ENCODE measurements at regions not wholly inside any gene's neighbourhood (a gene's known extent, or its start where the extent isn't known, plus 50 kb on each side); places are given as distances from the start of the nearest gene placed in this dataset.

DNA sequence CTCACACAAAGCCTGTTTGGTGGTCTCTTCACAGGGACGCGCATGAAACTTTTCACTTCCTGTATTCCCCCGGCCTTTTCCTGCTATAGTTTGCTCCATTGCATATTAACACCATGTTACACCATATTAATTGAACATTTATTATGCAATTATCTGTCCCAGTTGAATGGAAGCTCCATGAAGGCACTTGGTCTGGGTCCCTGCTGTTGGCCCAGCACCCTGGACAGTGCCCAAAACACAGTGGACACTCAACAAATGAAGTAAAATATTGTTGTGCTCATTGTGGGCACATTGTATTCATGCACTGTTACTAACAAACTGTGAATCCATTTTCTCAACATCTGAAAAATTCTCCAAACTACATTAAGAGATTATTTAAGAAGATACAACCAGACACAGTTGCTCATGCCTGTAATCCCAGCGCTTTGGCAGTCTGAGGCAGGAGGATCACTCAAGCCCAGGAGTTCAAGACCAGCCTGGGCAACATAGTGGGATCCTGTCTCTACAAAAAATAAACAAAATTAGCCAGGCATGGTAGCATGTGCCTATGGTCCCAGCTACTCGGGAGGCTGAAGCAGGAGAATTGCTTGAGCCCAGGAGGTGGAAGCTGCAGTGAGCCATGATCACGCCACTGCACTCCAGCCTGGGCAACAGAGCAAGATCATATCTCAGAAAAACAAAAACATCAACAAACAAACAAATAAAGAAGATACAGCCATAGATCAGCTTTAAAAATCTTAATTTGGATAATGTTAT lies 292.7 kb upstream of the TENM3 start:
- Histone ChIP-seq H3K4me1 (ENCODE audit: insufficient read depth, poor library complexity, severe bottlenecking) (peaks cover 11% of the 10 kb centered on the region), H3K4me3 (ENCODE audit: severe bottlenecking) (no peak overlapping the region), H3K36me3 (ENCODE audit: low read depth) (no peaks in the 10 kb centered on the region), H3K27me3 (ENCODE audit: insufficient read depth, poor library complexity, severe bottlenecking) (no peaks in the 10 kb centered on the region), H3K9me3 (ENCODE audit: severe bottlenecking) (no peaks in the 10 kb centered on the region), H3K27ac (ENCODE audit: poor library complexity, severe bottlenecking) (no peak overlapping the region)
- no peak for TF ChIP-seq CTCF (IDR thresholded peaks at IDR 0.05; ENCODE audit: poor library complexity, severe bottlenecking)
- no peak for ATAC-seq (ENCODE audit: low read depth)
- DNase-seq (ENCODE audit: low spot score) = no peak

DNA sequence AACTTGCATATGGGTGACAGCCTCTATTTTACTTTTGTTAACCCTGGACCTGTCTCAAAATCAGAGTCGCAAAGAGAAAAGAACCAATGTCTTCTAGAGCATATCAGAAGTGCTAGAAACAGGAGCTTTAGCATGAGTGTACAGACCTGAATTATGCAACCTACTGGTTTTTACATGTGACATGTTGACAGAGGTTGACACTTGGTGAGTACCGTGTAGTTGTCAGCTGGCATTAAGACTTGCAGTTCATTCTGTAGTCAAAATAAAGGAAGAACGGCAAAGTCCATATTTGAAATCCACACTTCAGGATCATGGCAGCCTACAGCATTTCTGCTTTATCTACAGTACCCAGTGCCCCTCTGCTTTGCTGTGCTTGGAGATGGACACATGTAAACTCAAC lies 291.9 kb upstream of the TENM3 start:
- Histone ChIP-seq H3K36me3 (ENCODE audit: low read depth) (no peaks in the 10 kb centered on the region), H3K27ac (ENCODE audit: poor library complexity, severe bottlenecking) (peak overlapping the region; percentile 96), H3K27me3 (ENCODE audit: insufficient read depth, poor library complexity, severe bottlenecking) (no peaks in the 10 kb centered on the region), H3K4me1 (ENCODE audit: insufficient read depth, poor library complexity, severe bottlenecking) (peaks cover 11% of the 10 kb centered on the region), H3K4me3 (ENCODE audit: severe bottlenecking) (no peak overlapping the region), H3K9me3 (ENCODE audit: severe bottlenecking) (no peaks in the 10 kb centered on the region)
- ATAC-seq (ENCODE audit: low read depth) (no peak), DNase-seq (ENCODE audit: low spot score) (no peak)
- TF ChIP-seq CTCF (IDR thresholded peaks at IDR 0.05; ENCODE audit: poor library complexity, severe bottlenecking) = no peak

DNA sequence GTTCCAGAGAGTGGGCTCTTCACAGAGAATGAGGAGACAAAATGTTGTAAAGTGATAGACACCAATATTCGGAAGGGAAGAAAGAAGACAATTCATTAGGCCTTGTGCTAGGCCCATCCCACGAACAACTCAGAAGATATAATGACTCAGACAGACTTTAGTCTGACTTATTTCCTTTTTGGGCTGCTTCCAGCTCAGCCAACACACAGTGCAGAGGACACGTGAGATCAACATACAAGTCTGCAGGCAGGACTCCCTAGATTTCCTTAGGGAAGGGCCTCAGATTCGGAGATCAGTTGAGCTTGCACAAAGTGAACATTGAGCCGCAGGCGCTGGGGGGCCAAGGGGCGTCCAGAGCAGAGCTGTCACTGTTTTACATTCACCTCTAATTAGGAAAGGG lies 290.7 kb upstream of the TENM3 start:
- H3K4me3 ChIP-seq (ENCODE audit: severe bottlenecking) = no peak overlapping the region
- no peak for DNase-seq (ENCODE audit: low spot score)
- TF ChIP-seq CTCF (IDR thresholded peaks at IDR 0.05; ENCODE audit: poor library complexity, severe bottlenecking) = no peak
- peak; percentile 99 for ATAC-seq (ENCODE audit: low read depth)
- peaks cover 16% of the 10 kb centered on the region for H3K4me1 ChIP-seq (ENCODE audit: insufficient read depth, poor library complexity, severe bottlenecking)
- no peaks in the 10 kb centered on the region for H3K9me3 ChIP-seq (ENCODE audit: severe bottlenecking)
- no peaks in the 10 kb centered on the region for H3K36me3 ChIP-seq (ENCODE audit: low read depth)
- H3K27me3 ChIP-seq (ENCODE audit: insufficient read depth, poor library complexity, severe bottlenecking) = no peaks in the 10 kb centered on the region
- peak overlapping the region; percentile 96 for H3K27ac ChIP-seq (ENCODE audit: poor library complexity, severe bottlenecking)

DNA sequence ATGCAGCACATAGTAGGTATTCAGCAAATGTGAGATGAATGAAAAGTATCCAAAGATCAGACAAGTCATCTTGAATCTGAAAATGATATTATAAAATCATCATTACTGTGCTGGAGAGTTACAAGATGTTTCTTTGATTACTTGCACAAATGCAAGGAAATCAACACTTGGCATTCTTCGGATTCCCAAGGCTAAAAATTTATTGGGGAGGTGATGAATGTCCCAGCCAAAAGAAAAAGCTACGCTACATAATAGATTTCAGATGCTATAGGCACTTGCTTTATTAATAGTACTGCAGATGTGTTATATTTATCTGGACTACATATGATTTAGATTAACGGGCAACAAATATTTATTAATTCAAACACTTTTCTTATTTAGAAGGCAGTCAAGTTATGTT lies 286.7 kb upstream of the TENM3 start:
- Histone ChIP-seq H3K27me3 (ENCODE audit: insufficient read depth, poor library complexity, severe bottlenecking) (no peaks in the 10 kb centered on the region), H3K9me3 (ENCODE audit: severe bottlenecking) (no peaks in the 10 kb centered on the region), H3K27ac (ENCODE audit: poor library complexity, severe bottlenecking) (peak overlapping the region; percentile 52), H3K36me3 (ENCODE audit: low read depth) (no peaks in the 10 kb centered on the region), H3K4me3 (ENCODE audit: severe bottlenecking) (no peak overlapping the region), H3K4me1 (ENCODE audit: insufficient read depth, poor library complexity, severe bottlenecking) (peaks cover 37% of the 10 kb centered on the region)
- ATAC-seq (ENCODE audit: low read depth) (no peak), DNase-seq (ENCODE audit: low spot score) (no peak)
- no peak for TF ChIP-seq CTCF (IDR thresholded peaks at IDR 0.05; ENCODE audit: poor library complexity, severe bottlenecking)

GRCh38 chr4:181957088-181957487 lies 286.1 kb upstream of the TENM3 start:
- TF ChIP-seq CTCF (IDR thresholded peaks at IDR 0.05; ENCODE audit: poor library complexity, severe bottlenecking) = no peak
- Histone ChIP-seq H3K4me1 (ENCODE audit: insufficient read depth, poor library complexity, severe bottlenecking) (peaks cover 35% of the 10 kb centered on the region), H3K9me3 (ENCODE audit: severe bottlenecking) (no peaks in the 10 kb centered on the region), H3K4me3 (ENCODE audit: severe bottlenecking) (no peak overlapping the region), H3K36me3 (ENCODE audit: low read depth) (no peaks in the 10 kb centered on the region), H3K27ac (ENCODE audit: poor library complexity, severe bottlenecking) (peak overlapping the region; percentile 52), H3K27me3 (ENCODE audit: insufficient read depth, poor library complexity, severe bottlenecking) (no peaks in the 10 kb centered on the region)
- ATAC-seq (ENCODE audit: low read depth) (peak; percentile 64), DNase-seq (ENCODE audit: low spot score) (no peak)

Data from RWPE2 (cell line).